ENCODE measurements at regions not wholly inside any gene's neighbourhood (a gene's known extent, or its start where the extent isn't known, plus 50 kb on each side); places are given as distances from the start of the nearest gene placed in this dataset.

DNA sequence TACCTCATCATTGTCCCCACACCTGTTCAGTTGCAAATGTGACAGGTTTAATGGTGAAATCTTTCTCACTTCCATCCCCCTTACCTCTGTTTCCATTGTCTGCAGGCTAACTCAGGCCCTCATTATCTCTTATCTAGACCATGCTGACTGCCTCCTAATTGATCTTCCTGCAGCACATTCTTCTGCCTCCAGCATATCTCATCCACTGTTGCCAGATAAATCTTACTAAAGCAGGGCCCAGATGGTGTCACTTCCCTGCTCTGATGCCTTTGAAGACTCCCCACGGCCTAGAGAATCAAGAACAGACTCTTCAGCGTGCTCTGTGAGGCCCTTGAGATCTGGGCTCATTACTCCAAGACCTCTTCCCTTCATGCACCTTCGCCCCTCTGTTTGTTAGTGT is 230.1 kb downstream of the DUSP10 start:
- ATAC-seq (no peak), DNase-seq (no peak)
- H3K9me3 ChIP-seq: no peaks in the 10 kb centered on the region
- no peaks in the 10 kb centered on the region for H3K36me3 ChIP-seq
- intact Hi-C loops (cut with DNase I; ENCODE audit: low total_unique reads) (no loop called here), in situ Hi-C loops (cut with MboI; ENCODE audit: low sequenced_read_pairs in 4 of 4) (no loop called here)
- TF ChIP-seq, protein P1, sequence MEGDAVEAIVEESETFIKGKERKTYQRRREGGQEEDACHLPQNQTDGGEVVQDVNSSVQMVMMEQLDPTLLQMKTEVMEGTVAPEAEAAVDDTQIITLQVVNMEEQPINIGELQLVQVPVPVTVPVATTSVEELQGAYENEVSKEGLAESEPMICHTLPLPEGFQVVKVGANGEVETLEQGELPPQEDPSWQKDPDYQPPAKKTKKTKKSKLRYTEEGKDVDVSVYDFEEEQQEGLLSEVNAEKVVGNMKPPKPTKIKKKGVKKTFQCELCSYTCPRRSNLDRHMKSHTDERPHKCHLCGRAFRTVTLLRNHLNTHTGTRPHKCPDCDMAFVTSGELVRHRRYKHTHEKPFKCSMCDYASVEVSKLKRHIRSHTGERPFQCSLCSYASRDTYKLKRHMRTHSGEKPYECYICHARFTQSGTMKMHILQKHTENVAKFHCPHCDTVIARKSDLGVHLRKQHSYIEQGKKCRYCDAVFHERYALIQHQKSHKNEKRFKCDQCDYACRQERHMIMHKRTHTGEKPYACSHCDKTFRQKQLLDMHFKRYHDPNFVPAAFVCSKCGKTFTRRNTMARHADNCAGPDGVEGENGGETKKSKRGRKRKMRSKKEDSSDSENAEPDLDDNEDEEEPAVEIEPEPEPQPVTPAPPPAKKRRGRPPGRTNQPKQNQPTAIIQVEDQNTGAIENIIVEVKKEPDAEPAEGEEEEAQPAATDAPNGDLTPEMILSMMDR (IDR thresholded peaks at IDR 0.05 in 4 of 5, conservative IDR thresholded peaks at IDR 0.05 in 1 of 5): no peak
- TF ChIP-seq POLR2A (IDR thresholded peaks at IDR 0.05): no peak
- no peaks in the 10 kb centered on the region for H3K27me3 ChIP-seq
- H3K4me1 ChIP-seq: no peaks in the 10 kb centered on the region
- no peak overlapping the region for H3K27ac ChIP-seq
- H3K4me3 ChIP-seq: no peak overlapping the region

- H3K4me1 ChIP-seq: no peaks in the 10 kb centered on the region
- no peak for DNase-seq
- intact Hi-C loops (cut with DNase I; ENCODE audit: low total_unique reads): no loop called here
- no peak overlapping the region for H3K4me3 ChIP-seq
- no peak overlapping the region for H3K27ac ChIP-seq
- TF ChIP-seq, protein P1 (IDR thresholded peaks at IDR 0.05 in 4 of 5, conservative IDR thresholded peaks at IDR 0.05 in 1 of 5): no peak
- TF ChIP-seq POLR2A (IDR thresholded peaks at IDR 0.05): no peak
- in situ Hi-C loops (cut with MboI; ENCODE audit: low sequenced_read_pairs in 4 of 4): no loop called here
- ATAC-seq: no peak
- H3K9me3 ChIP-seq: no peaks in the 10 kb centered on the region
- H3K36me3 ChIP-seq: no peaks in the 10 kb centered on the region
- no peaks in the 10 kb centered on the region for H3K27me3 ChIP-seq
These were observed 227.1 kb downstream of the DUSP10 start for GRCh38 chr1:221514806-221515205.

- no peak for DNase-seq
These were observed 226.4 kb downstream of the DUSP10 start for GRCh38 chr1:221515496-221515895.

GRCh38 chr1:221517961-221518360 is 223.9 kb downstream of the DUSP10 start:
- intact Hi-C loops (cut with DNase I; ENCODE audit: low total_unique reads): no loop called here
- TF ChIP-seq, protein P1 (IDR thresholded peaks at IDR 0.05 in 4 of 5, conservative IDR thresholded peaks at IDR 0.05 in 1 of 5): no peak
- no peak for TF ChIP-seq POLR2A (IDR thresholded peaks at IDR 0.05)
- H3K9me3 ChIP-seq: no peaks in the 10 kb centered on the region
- no peaks in the 10 kb centered on the region for H3K36me3 ChIP-seq
- no peak overlapping the region for H3K27ac ChIP-seq
- in situ Hi-C loops (cut with MboI; ENCODE audit: low sequenced_read_pairs in 4 of 4): no loop called here
- DNase-seq: no peak
- no peak overlapping the region for H3K4me3 ChIP-seq
- no peaks in the 10 kb centered on the region for H3K27me3 ChIP-seq
- no peak for ATAC-seq
- H3K4me1 ChIP-seq: no peaks in the 10 kb centered on the region

More at GRCh38 chr1:221515496-221515895, 226.4 kb downstream of the DUSP10 start:
- Histone ChIP-seq H3K27ac (no peak overlapping the region), H3K27me3 (no peaks in the 10 kb centered on the region), H3K36me3 (no peaks in the 10 kb centered on the region), H3K4me1 (no peaks in the 10 kb centered on the region), H3K9me3 (no peaks in the 10 kb centered on the region), H3K4me3 (no peak overlapping the region)
- no peak for ATAC-seq
- in situ Hi-C loops (cut with MboI; ENCODE audit: low sequenced_read_pairs in 4 of 4) (no loop called here), intact Hi-C loops (cut with DNase I; ENCODE audit: low total_unique reads) (no loop called here)
- TF ChIP-seq, protein P1 (IDR thresholded peaks at IDR 0.05 in 4 of 5, conservative IDR thresholded peaks at IDR 0.05 in 1 of 5): no peak
- no peak for TF ChIP-seq POLR2A (IDR thresholded peaks at IDR 0.05)

DNA sequence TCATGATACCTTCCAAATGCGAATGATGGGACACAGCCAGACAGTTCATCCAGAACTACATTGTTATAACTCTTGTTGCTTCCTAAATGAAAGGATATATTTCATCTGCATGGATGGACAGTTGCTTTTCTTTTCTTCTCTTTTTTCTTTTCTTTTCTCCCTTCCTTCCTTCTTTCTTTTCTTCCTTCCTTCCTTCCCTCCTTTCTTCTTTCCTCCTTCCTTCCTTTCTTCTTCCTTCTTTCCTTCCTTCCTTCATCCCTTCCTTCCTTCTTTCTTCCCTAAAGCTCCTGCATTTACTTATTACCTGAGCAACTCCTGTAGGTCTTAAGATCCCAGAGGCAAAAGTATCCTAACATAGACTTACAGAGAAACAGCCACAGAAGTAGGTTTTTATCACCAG is 221.6 kb downstream of the DUSP10 start:
- intact Hi-C loops (cut with DNase I; ENCODE audit: low total_unique reads): no loop called here
- no peak for DNase-seq
- H3K9me3 ChIP-seq: no peaks in the 10 kb centered on the region
- no peaks in the 10 kb centered on the region for H3K36me3 ChIP-seq
- H3K27me3 ChIP-seq: no peaks in the 10 kb centered on the region
- H3K4me3 ChIP-seq: no peak overlapping the region
- TF ChIP-seq, protein P1 (IDR thresholded peaks at IDR 0.05 in 4 of 5, conservative IDR thresholded peaks at IDR 0.05 in 1 of 5): no peak
- TF ChIP-seq POLR2A (IDR thresholded peaks at IDR 0.05): no peak
- no peak for ATAC-seq
- H3K4me1 ChIP-seq: no peaks in the 10 kb centered on the region
- no peak overlapping the region for H3K27ac ChIP-seq
- in situ Hi-C loops (cut with MboI; ENCODE audit: low sequenced_read_pairs in 4 of 4): no loop called here
